SK-N-SH treated with all-trans-retinoic acid at 6 μM for 48 hours (cell line): ENCODE measurements at regions not wholly inside any gene's neighbourhood (a gene's known extent, or its start where the extent isn't known, plus 50 kb on each side); places are given as distances from the start of the nearest gene placed in this dataset.

ENCODE experiments used
- ATAC-seq: fragments of 200-7000 bp; cut with Tn5 transposase; 3 replicates; pipeline ENCODE4 v1.9.1; 2020; ENCODE audit warnings: mild to moderate bottlenecking, moderate library complexity
- ARNTL ChIP-seq: fragments of 450-650 bp; formaldehyde crosslinking; IDR thresholded peaks from 2 replicates; pipeline ENCODE4 v1.5.0; 2020; ENCODE audit warnings: low read depth, mild to moderate bottlenecking, moderate library complexity, borderline replicate concordance
- CSDC2 ChIP-seq: fragments of 250-450 bp; sonication (Bioruptor Pico); IDR thresholded peaks from 2 replicates; pipeline ENCODE4 v1.5.0; 2020; ENCODE audit warnings: mild to moderate bottlenecking, moderate library complexity
- CSRNP3 ChIP-seq: fragments of 250-450 bp; sonication (Bioruptor Pico); IDR thresholded peaks from 2 replicates; pipeline ENCODE4 v1.5.1; 2021; ENCODE audit warnings: mild to moderate bottlenecking, moderate library complexity
- ESRRG ChIP-seq: fragments of 250-450 bp; sonication (Bioruptor Pico); IDR thresholded peaks from 2 replicates; pipeline ENCODE4 v1.6.1; 2021; ENCODE audit warnings: mild to moderate bottlenecking
- GLIS3 ChIP-seq: fragments of 250-450 bp; sonication (Bioruptor Pico); IDR thresholded peaks from 2 replicates; pipeline ENCODE4 v1.5.0; 2020; ENCODE audit warnings: mild to moderate bottlenecking, moderate library complexity
- ISL1 ChIP-seq: fragments of 250-450 bp; sonication (Bioruptor Pico); IDR thresholded peaks from 2 replicates; pipeline ENCODE4 v2.1.2; 2022; ENCODE audit warnings: mild to moderate bottlenecking, moderate library complexity
- OSR1 ChIP-seq: fragments of 250-450 bp; sonication (Bioruptor Pico); IDR thresholded peaks from 2 replicates; pipeline ENCODE4 v1.8.0; 2022; ENCODE audit warnings: moderate library complexity, mild to moderate bottlenecking, inconsistent platforms
- PATZ1 ChIP-seq: fragments of 250-450 bp; sonication (Bioruptor Pico); IDR thresholded peaks from 2 replicates; pipeline ENCODE4 v1.8.0; 2020; ENCODE audit warnings: mild to moderate bottlenecking, moderate library complexity, borderline replicate concordance
- PPARA ChIP-seq: fragments of 250-450 bp; sonication (Bioruptor Pico); IDR thresholded peaks from 2 replicates; pipeline ENCODE4 v1.5.0; 2020; ENCODE audit warnings: mild to moderate bottlenecking, borderline replicate concordance
- SNAI2 ChIP-seq: fragments of 250-450 bp; sonication (Bioruptor Pico); IDR thresholded peaks from 2 replicates; pipeline ENCODE4 v1.5.0; 2020; ENCODE audit warnings: mild to moderate bottlenecking, moderate library complexity
- TCF4 ChIP-seq: fragments of 250-450 bp; sonication (Bioruptor Pico); IDR thresholded peaks from 2 replicates; pipeline ENCODE4 v1.8.0; 2021; ENCODE audit warnings: mild to moderate bottlenecking, moderate library complexity, borderline replicate concordance
- TOX ChIP-seq: fragments of 250-450 bp; sonication (Bioruptor Pico); IDR thresholded peaks from 2 replicates; pipeline ENCODE4 v1.8.0; 2021; ENCODE audit warnings: mild to moderate bottlenecking, moderate library complexity, borderline replicate concordance
- TSHZ2 ChIP-seq: fragments of 250-450 bp; sonication (Bioruptor Pico); IDR thresholded peaks from 2 replicates; pipeline ENCODE4 v1.5.0; 2020; ENCODE audit warnings: mild to moderate bottlenecking, moderate library complexity
- ZC3H10 ChIP-seq: fragments of 250-450 bp; sonication (Bioruptor Pico); IDR thresholded peaks from 2 replicates; pipeline ENCODE4 v1.5.1; 2021; ENCODE audit warnings: mild to moderate bottlenecking, moderate library complexity
- ZFP3 ChIP-seq: fragments of 250-450 bp; sonication (Bioruptor Pico); IDR thresholded peaks from 2 replicates; pipeline ENCODE4 v1.5.0; 2020; ENCODE audit warnings: mild to moderate bottlenecking, moderate library complexity
- ZFP30 ChIP-seq: fragments of 450-650 bp; formaldehyde crosslinking; IDR thresholded peaks from 2 replicates; pipeline ENCODE4 v1.5.0; 2022; ENCODE audit warnings: mild to moderate bottlenecking, moderate library complexity
- ZNF565 ChIP-seq: fragments of 450-650 bp; formaldehyde crosslinking; conservative IDR thresholded peaks from 2 replicates; pipeline ENCODE4 v1.5.0; 2020; ENCODE audit warnings: low read depth, mild to moderate bottlenecking, moderate library complexity
- ZNF8 ChIP-seq: fragments of 450-650 bp; formaldehyde crosslinking; IDR thresholded peaks from 2 replicates; pipeline ENCODE4 v1.5.0; 2020; ENCODE audit warnings: mild to moderate bottlenecking, moderate library complexity
- TF ChIP-seq, protein P1 (sequence below): fragments of 250-450 bp; sonication (Bioruptor Pico); IDR thresholded peaks from 2 replicates; pipeline ENCODE4 v1.8.0; 2021; ENCODE audit warnings: low read depth, mild to moderate bottlenecking, moderate library complexity, borderline replicate concordance
- TF ChIP-seq, protein P2 (sequence below): fragments of 250-450 bp; sonication (Bioruptor Pico); IDR thresholded peaks from 2 replicates; pipeline ENCODE4 v1.5.1; 2020; ENCODE audit warnings: low read depth, mild to moderate bottlenecking, moderate library complexity

DNA sequence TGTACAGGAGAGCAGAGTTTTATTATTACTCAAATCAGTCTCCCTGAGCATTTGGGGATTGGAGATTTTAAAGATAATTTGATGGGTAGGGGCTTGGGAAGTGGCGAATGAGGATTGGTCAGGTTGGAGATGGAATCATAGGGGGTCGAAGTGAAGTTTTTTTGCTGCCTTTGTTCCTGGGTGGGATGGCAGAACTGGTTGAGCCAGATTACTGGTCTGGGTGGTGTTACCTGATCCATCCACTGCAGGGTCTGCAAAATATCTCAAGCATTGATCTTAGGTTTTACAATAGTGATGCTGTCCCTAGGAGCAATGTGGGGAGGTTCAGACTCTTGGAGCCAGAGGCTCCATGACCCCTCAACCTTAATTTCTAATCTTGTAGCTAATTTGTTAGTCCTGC is 108.8 kb downstream of the BACH1 start:
- TF ChIP-seq ARNTL (CRISPR knock-in tag) (no peak), PATZ1 (CRISPR knock-in tag) (no peak), ZFP30 (CRISPR knock-in tag) (no peak), CSDC2 (CRISPR knock-in tag) (no peak), OSR1 (no peak), TSHZ2 (no peak), ZFP3 (CRISPR knock-in tag) (no peak), ESRRG (CRISPR knock-in tag) (no peak), TCF4 (CRISPR knock-in tag) (no peak), CSRNP3 (CRISPR knock-in tag) (no peak), ISL1 (no peak), ZNF8 (CRISPR knock-in tag) (no peak), GLIS3 (CRISPR knock-in tag) (no peak)
- TF ChIP-seq, protein P1, sequence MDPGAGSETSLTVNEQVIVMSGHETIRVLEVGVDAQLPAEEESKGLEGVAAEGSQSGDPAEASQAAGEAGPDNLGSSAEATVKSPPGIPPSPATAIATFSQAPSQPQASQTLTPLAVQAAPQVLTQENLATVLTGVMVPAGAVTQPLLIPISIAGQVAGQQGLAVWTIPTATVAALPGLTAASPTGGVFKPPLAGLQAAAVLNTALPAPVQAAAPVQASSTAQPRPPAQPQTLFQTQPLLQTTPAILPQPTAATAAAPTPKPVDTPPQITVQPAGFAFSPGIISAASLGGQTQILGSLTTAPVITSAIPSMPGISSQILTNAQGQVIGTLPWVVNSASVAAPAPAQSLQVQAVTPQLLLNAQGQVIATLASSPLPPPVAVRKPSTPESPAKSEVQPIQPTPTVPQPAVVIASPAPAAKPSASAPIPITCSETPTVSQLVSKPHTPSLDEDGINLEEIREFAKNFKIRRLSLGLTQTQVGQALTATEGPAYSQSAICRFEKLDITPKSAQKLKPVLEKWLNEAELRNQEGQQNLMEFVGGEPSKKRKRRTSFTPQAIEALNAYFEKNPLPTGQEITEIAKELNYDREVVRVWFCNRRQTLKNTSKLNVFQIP (CRISPR knock-in tag) = no peak
- no peak for ATAC-seq

DNA sequence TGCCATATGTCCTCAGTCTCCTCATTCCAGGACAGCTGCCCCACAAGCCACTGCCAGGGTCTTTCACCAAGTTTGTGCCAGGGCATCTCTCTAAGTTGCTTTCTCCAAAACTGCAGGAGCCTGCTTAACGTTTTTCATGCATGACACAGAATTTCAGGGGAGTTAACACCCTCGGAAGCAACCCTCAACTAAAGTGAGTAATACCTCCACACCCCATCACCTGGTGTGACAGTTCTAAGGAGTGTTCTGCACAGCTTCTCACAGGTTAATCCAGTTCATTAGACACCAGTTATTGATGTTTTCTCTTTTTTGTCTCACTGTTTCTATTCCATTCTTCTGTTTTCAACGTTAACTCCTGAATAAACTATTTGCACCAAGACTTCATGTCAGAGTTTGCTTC is 115.0 kb downstream of the BACH1 start:
- TF ChIP-seq CSRNP3 (CRISPR knock-in tag) (no peak), ZC3H10 (CRISPR knock-in tag) (no peak), PPARA (CRISPR knock-in tag) (no peak), ZFP30 (CRISPR knock-in tag) (no peak), ZNF8 (CRISPR knock-in tag) (no peak), PATZ1 (CRISPR knock-in tag) (no peak), ZNF565 (no peak), SNAI2 (CRISPR knock-in tag) (no peak), TOX (CRISPR knock-in tag) (no peak), ESRRG (CRISPR knock-in tag) (no peak), ZFP3 (CRISPR knock-in tag) (no peak), OSR1 (no peak)
- TF ChIP-seq, protein P2, sequence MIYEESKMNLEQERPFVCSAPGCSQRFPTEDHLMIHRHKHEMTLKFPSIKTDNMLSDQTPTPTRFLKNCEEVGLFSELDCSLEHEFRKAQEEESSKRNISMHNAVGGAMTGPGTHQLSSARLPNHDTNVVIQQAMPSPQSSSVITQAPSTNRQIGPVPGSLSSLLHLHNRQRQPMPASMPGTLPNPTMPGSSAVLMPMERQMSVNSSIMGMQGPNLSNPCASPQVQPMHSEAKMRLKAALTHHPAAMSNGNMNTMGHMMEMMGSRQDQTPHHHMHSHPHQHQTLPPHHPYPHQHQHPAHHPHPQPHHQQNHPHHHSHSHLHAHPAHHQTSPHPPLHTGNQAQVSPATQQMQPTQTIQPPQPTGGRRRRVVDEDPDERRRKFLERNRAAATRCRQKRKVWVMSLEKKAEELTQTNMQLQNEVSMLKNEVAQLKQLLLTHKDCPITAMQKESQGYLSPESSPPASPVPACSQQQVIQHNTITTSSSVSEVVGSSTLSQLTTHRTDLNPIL (CRISPR knock-in tag) = no peak
- no peak for ATAC-seq
